Colonic mucosa (tissue), 4 donors: ENCODE measurements at regions not wholly inside any gene's neighbourhood (a gene's known extent, or its start where the extent isn't known, plus 50 kb on each side); places are given as distances from the start of the nearest gene placed in this dataset.

ENCODE experiments used
- DNase-seq: peaks from one replicate; pipeline ENCODE4 v3.0.0-alpha.2; 2020
- H3K27ac ChIP-seq: fragments of 200-600 bp; one replicate; pipeline ENCODE4 v1.8.0; 2021
- H3K27me3 ChIP-seq: fragments of 200-600 bp; one replicate; pipeline ENCODE4 v1.8.0; 2021
- H3K36me3 ChIP-seq: fragments of 200-600 bp; one replicate; pipeline ENCODE4 v1.8.0; 2021
- H3K4me1 ChIP-seq: fragments of 200-600 bp; one replicate; pipeline ENCODE4 v1.8.0; 2021; ENCODE audit warnings: mild to moderate bottlenecking
- H3K4me3 ChIP-seq: fragments of 200-600 bp; one replicate; pipeline ENCODE4 v1.8.0; 2021
- H3K9ac ChIP-seq, 2 donors: one replicate each; pipeline ENCODE4 v1.7.0; 2013; ENCODE audit warnings: control low read depth in 2 of 2, low read depth in 2 of 2, low read length in 2 of 2
- H3K9me3 ChIP-seq: fragments of 200-600 bp; one replicate; pipeline ENCODE4 v1.8.0; 2021
- CTCF ChIP-seq: fragments of 200-600 bp; IDR thresholded peaks from one replicate; pipeline ENCODE4 v1.8.0; 2022; ENCODE audit warnings: antibody characterized with exemption, mild to moderate bottlenecking
- intact Hi-C: fragments of 100-400 bp; cut with DNase I; formaldehyde crosslinking; loops from one replicate; pipeline ENCODE4 v1.14.1; 2022
- donor health status: healthy.
- donor health status: DM: no; HTN: no; CAD: no.
- donor health status: DM: no; HTN: no; CAD: no.

GRCh38 chr3:64916937-64917336 is 229.1 kb upstream of the ADAMTS9 start:
- no peak overlapping the region for H3K27ac ChIP-seq
- no peaks in the 10 kb centered on the region for H3K36me3 ChIP-seq
- no peaks in the 10 kb centered on the region for H3K9me3 ChIP-seq
- H3K4me3 ChIP-seq: no peak overlapping the region
- H3K9ac ChIP-seq: no peak overlapping the region
- intact Hi-C loops: no loop called here
- no peak for DNase-seq
- no peaks in the 10 kb centered on the region for H3K4me1 ChIP-seq
- no peaks in the 10 kb centered on the region for H3K27me3 ChIP-seq
- no peak for TF ChIP-seq CTCF

DNA sequence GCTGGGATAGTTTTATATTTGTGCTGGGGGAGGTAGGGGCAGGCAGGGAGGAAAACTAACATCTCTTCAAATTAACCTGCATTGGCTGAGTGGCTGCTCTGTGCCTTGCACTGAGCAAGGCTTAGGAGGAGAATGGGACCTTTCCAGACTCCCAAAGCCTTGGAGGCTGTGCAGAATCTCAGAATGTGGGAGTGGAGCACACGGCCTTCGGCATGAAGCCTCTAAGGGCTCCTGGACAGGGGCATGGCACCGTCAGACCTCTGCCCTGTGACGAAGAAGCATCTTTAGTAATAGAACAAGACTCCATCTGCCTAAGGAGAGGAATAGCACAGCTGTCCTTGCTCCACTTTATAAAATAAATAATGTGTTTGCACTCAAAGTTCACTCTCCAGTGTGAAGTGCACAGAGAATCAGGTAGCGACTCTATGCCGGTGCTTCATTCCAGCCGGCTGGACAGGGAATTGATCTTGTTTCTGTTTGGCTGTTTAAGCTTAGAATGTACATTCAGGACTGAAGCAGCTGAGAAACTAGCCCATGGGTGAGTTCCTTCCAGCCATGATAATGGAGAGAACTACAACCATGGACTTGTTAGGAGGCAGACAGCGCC is 228.5 kb upstream of the ADAMTS9 start:
- H3K9me3 ChIP-seq: no peaks in the 10 kb centered on the region
- no peak overlapping the region for H3K4me3 ChIP-seq
- no peak overlapping the region for H3K27ac ChIP-seq
- no peak overlapping the region for H3K9ac ChIP-seq
- no peaks in the 10 kb centered on the region for H3K27me3 ChIP-seq
- H3K4me1 ChIP-seq: no peaks in the 10 kb centered on the region
- DNase-seq: no peak
- intact Hi-C loops: no loop called here
- H3K36me3 ChIP-seq: no peaks in the 10 kb centered on the region
- no peak for TF ChIP-seq CTCF

GRCh38 chr3:64915778-64916177 is 228.0 kb upstream of the ADAMTS9 start:
- Histone ChIP-seq H3K9ac (no peak overlapping the region), H3K4me3 (no peak overlapping the region), H3K9me3 (no peaks in the 10 kb centered on the region), H3K36me3 (no peaks in the 10 kb centered on the region), H3K27me3 (no peaks in the 10 kb centered on the region), H3K4me1 (no peaks in the 10 kb centered on the region), H3K27ac (no peak overlapping the region)
- no peak for TF ChIP-seq CTCF
- DNase-seq: no peak
- intact Hi-C loops: no loop called here

DNA sequence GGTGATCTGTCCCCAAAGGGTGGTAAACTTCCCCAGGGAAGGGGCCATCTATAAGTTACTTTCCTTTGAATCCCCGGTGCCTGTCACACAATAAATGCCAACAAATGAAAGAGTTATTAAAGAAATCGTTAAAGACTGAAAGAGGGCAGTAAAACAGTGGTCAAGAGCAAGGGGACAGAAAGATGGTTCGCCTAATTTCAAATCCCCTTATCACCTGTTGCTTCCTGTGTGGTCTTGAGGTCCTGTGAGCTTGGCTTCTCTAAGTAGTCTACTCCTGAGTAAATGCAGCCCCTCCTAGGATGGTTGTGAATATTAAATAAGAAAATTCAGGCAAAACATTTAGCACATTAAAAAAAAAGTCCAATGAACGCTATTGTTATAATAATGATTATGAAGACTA is 225.7 kb upstream of the ADAMTS9 start:
- no peaks in the 10 kb centered on the region for H3K9me3 ChIP-seq
- no peak overlapping the region for H3K9ac ChIP-seq
- H3K36me3 ChIP-seq: no peaks in the 10 kb centered on the region
- no peak for DNase-seq
- H3K4me3 ChIP-seq: no peak overlapping the region
- H3K27me3 ChIP-seq: no peaks in the 10 kb centered on the region
- H3K27ac ChIP-seq: no peak overlapping the region
- intact Hi-C loops: no loop called here
- TF ChIP-seq CTCF: no peak
- no peaks in the 10 kb centered on the region for H3K4me1 ChIP-seq

DNA sequence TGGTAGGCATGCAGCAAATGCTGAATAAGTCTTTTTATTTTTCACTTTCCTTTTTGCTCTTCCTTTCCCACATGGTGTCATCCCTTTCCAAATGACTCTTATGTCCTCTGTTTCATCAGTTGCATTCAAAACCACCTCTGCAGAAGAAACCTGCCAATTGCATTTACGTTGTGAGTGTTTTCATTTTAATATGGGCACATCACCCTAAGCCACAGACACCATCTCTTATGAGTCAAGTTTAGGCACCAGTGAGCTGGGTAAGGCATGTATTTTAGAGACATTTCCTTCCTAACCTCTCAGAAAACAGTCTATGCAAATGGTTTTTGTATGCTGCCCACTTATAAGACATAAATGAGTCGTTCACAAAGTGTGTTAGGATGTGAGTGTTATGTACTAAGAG is 223.3 kb upstream of the ADAMTS9 start:
- DNase-seq: no peak
- TF ChIP-seq CTCF: no peak
- Histone ChIP-seq H3K4me1 (no peaks in the 10 kb centered on the region), H3K9ac (no peak overlapping the region), H3K9me3 (no peaks in the 10 kb centered on the region), H3K27me3 (no peaks in the 10 kb centered on the region), H3K36me3 (no peaks in the 10 kb centered on the region), H3K27ac (no peak overlapping the region), H3K4me3 (no peak overlapping the region)
- intact Hi-C loops: no loop called here
